GM10248 (cell line): ENCODE measurements at regions not wholly inside any gene's neighbourhood (a gene's known extent, or its start where the extent isn't known, plus 50 kb on each side); places are given as distances from the start of the nearest gene placed in this dataset.

ENCODE experiments used
- CTCF ChIA-PET: fragments of 300-600 bp; sonication (Branson Sonifier 250); formaldehyde crosslinking; extraction: SDS; loops from one replicate; lab custom pipeline; 2021; ENCODE audit warnings: antibody characterized with exemption; lab: Yijun Ruan, JAX
- POLR2A ChIA-PET: fragments of 350-650 bp; sonication (Branson Sonifier 250); formaldehyde crosslinking; extraction: SDS; loops from one replicate; lab custom pipeline; 2020; ENCODE audit warnings: antibody characterized with exemption; lab: Yijun Ruan, JAX
- DNase-seq: peaks from one replicate; pipeline ENCODE4 v3.0.0; 2012; ENCODE audit errors: extremely low spot score
- CTCF ChIP-seq: IDR thresholded peaks from 2 replicates; pipeline ENCODE4 v1.5.1; 2012; ENCODE audit warnings: mild to moderate bottlenecking, low read depth; ENCODE audit errors: extremely low read depth, missing control alignments, control extremely low read depth

GRCh38 chr2:58954880-58955385, 713.8 kb upstream of the FANCL start:
- ChIA-PET POLR2A (no interaction called here), CTCF (no interaction called here)
- TF ChIP-seq CTCF, result no peak
- DNase-seq, result no peak

GRCh38 chr2:58951722-58952121, 710.6 kb upstream of the FANCL start:
- POLR2A ChIA-PET, result no interaction called here
- CTCF ChIA-PET, result no interaction called here
- DNase-seq, result no peak
- no peak for TF ChIP-seq CTCF

GRCh38 chr2:58950795-58951462, 709.8 kb upstream of the FANCL start:
- TF ChIP-seq CTCF, result no peak
- DNase-seq, result no peak
- CTCF ChIA-PET, result interaction anchor here (1.2 kb wide), 1 partner anchor 13 kb away, joined by 3 read pairs; no protein-coding TSS in a partner anchor
- POLR2A ChIA-PET, result no interaction called here

GRCh38 chr2:58939388-58939787, 698.3 kb upstream of the FANCL start:
- CTCF ChIA-PET, result interaction anchor here (0.8 to 1.4 kb wide), 4 partner anchors 10 to 87 kb away, joined by 3 to 4 read pairs (median 3); no protein-coding TSS in a partner anchor
- no peak for TF ChIP-seq CTCF
- POLR2A ChIA-PET, result no interaction called here
- no peak for DNase-seq

GRCh38 chr2:58938988-58939387, 697.9 kb upstream of the FANCL start:
- CTCF ChIA-PET, result interaction anchor here (0.8 to 1.4 kb wide), 4 partner anchors 10 to 88 kb away, joined by 3 to 4 read pairs (median 3); no protein-coding TSS in a partner anchor
- TF ChIP-seq CTCF, result no peak
- DNase-seq, result no peak
- POLR2A ChIA-PET, result no interaction called here

- TF ChIP-seq CTCF, result no peak
- no peak for DNase-seq
- ChIA-PET POLR2A (no interaction called here), CTCF (interaction anchor here (1.0 to 1.5 kb wide), 2 partner anchors 12 to 13 kb away, joined by 3 read pairs; no protein-coding TSS in a partner anchor)
Observed at GRCh38 chr2:58932801-58933200, 691.7 kb upstream of the FANCL start.
